Suprapubic skin (tissue), 3 donors: ENCODE measurements at regions not wholly inside any gene's neighbourhood (a gene's known extent, or its start where the extent isn't known, plus 50 kb on each side); places are given as distances from the start of the nearest gene placed in this dataset.

ENCODE experiments used
- CTCF ChIP-seq, 2 donors: fragments of 200-600 bp in 1 of 2; fragments of 450-650 bp in 1 of 2; sonication (generic) in 1 of 2; IDR thresholded peaks; one replicate each; pipeline ENCODE4 v1.5.1; 2016 to 2019; ENCODE audit warnings: antibody characterized with exemption in 2 of 2, mild to moderate bottlenecking in 1 of 2, moderate library complexity in 1 of 2
- POLR2A ChIP-seq, 2 donors: fragments of 450-650 bp; IDR thresholded peaks; one replicate each; pipeline ENCODE4 v1.6.1; 2017; ENCODE audit warnings: antibody characterized with exemption in 2 of 2, mild to moderate bottlenecking in 2 of 2, moderate library complexity in 2 of 2

DNA sequence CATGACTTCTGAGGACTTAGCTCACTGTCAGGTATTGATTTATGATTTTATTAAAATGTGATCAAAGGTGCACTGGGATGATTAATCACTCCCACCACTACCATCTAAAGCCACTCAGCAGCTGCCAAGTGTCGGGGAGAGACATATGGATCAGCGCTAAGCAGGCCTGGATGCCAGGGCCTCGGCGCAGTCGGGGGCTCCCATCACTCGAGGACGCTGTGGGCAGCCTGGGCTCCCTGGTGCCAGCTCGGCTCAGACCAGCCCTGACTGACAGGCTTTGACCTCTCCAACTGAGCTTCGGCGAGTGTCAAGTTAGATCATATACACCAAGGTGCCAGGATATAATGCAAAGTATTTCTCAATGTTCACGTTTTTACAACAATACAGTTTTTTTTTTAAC, 267.7 kb downstream of the ACTR3B start:
- TF ChIP-seq POLR2A (IDR thresholded peaks at IDR 0.05) (no peak), CTCF (IDR thresholded peaks at IDR 0.05) (no peak)
